H9 (cell line): ENCODE measurements at regions not wholly inside any gene's neighbourhood (a gene's known extent, or its start where the extent isn't known, plus 50 kb on each side); places are given as distances from the start of the nearest gene placed in this dataset.
A peak's percentile ranks its signal among the peaks of the same experiment; 100 is the strongest.

Experiments used
- DNase-seq: peaks from one replicate; pipeline ENCODE4 v3.0.0-alpha.2; 2017
- H2AFZ ChIP-seq: one replicate; pipeline ENCODE4 v1.6.1; 2013; ENCODE audit warnings: mild to moderate bottlenecking, low read length, control low read depth, moderate library complexity
- H2AK5ac ChIP-seq: 2 replicates; pipeline ENCODE4 v1.6.1; 2013; ENCODE audit warnings: low read length, control low read depth, mixed read lengths; ENCODE audit not compliant: insufficient read length
- H2BK120ac ChIP-seq: one replicate; pipeline ENCODE4 v1.6.1; 2013; ENCODE audit warnings: low read depth, mild to moderate bottlenecking, low read length, control low read depth, inconsistent platforms; ENCODE audit not compliant: poor library complexity, severe bottlenecking
- H2BK12ac ChIP-seq: 2 replicates; pipeline ENCODE4 v1.6.1; 2013; ENCODE audit warnings: low read length, control low read depth, mixed read lengths, low read depth; ENCODE audit not compliant: insufficient read length
- H2BK15ac ChIP-seq: 2 replicates; pipeline ENCODE4 v1.6.1; 2013; ENCODE audit warnings: low read depth, low read length, control low read depth
- H2BK20ac ChIP-seq: one replicate; pipeline ENCODE4 v1.6.1; 2013; ENCODE audit warnings: low read depth, mild to moderate bottlenecking, low read length, control low read depth, inconsistent platforms; ENCODE audit not compliant: poor library complexity, severe bottlenecking
- H2BK5ac ChIP-seq: 2 replicates; pipeline ENCODE4 v1.6.1; 2013; ENCODE audit warnings: low read length, control low read depth, mixed read lengths; ENCODE audit not compliant: insufficient read length
- H3K14ac ChIP-seq: 2 replicates; pipeline ENCODE4 v1.6.1; 2013; ENCODE audit warnings: low read length, control low read depth; ENCODE audit not compliant: insufficient read depth
- H3K18ac ChIP-seq: 2 replicates; pipeline ENCODE4 v1.6.1; 2013; ENCODE audit warnings: low read depth, mild to moderate bottlenecking, mixed read lengths, low read length, control low read depth; ENCODE audit not compliant: insufficient read length
- H3K23ac ChIP-seq: 2 replicates; pipeline ENCODE4 v1.6.1; 2013; ENCODE audit warnings: low read length, control low read depth, mixed read lengths, low read depth; ENCODE audit not compliant: insufficient read length
- H3K23me2 ChIP-seq: 2 replicates; pipeline ENCODE4 v1.6.1; 2013; ENCODE audit warnings: low read depth, mild to moderate bottlenecking, mixed read lengths, low read length, control low read depth; ENCODE audit not compliant: insufficient read length, poor library complexity, severe bottlenecking
- H3K27ac ChIP-seq: 2 replicates; pipeline ENCODE4 v1.5.1; 2013; ENCODE audit warnings: low read length, control low read depth, mixed read lengths, low read depth; ENCODE audit not compliant: insufficient read length
- H3K27me3 ChIP-seq: 2 replicates; pipeline ENCODE4 v1.6.1; 2013; ENCODE audit warnings: low read length, control low read depth, inconsistent platforms; ENCODE audit not compliant: insufficient read depth
- H3K4ac ChIP-seq: 2 replicates; pipeline ENCODE4 v1.6.1; 2013; ENCODE audit warnings: low read depth, mild to moderate bottlenecking, control low read depth, inconsistent platforms, low read length, moderate library complexity
- H3K4me1 ChIP-seq: 2 replicates; pipeline ENCODE4 v1.6.1; 2013; ENCODE audit warnings: low read length, control low read depth, inconsistent platforms; ENCODE audit not compliant: insufficient read depth
- H3K4me2 ChIP-seq: 2 replicates; pipeline ENCODE4 v1.6.1; 2013; ENCODE audit warnings: low read length, control low read depth, mixed read lengths; ENCODE audit not compliant: insufficient read length, insufficient read depth
- H3K56ac ChIP-seq: 2 replicates; pipeline ENCODE4 v1.6.1; 2013; ENCODE audit warnings: low read depth, mild to moderate bottlenecking, mixed read lengths, low read length, control low read depth; ENCODE audit not compliant: insufficient read length
- H3K79me1 ChIP-seq: 2 replicates; pipeline ENCODE4 v1.6.1; 2013; ENCODE audit warnings: low read depth, mild to moderate bottlenecking, moderate library complexity, low read length, control low read depth, inconsistent platforms; ENCODE audit not compliant: insufficient read depth, poor library complexity, severe bottlenecking
- H3K79me2 ChIP-seq: 2 replicates; pipeline ENCODE4 v1.6.1; 2013; ENCODE audit warnings: low read length, control low read depth, inconsistent platforms; ENCODE audit not compliant: insufficient read depth
- H3K9ac ChIP-seq: 2 replicates; pipeline ENCODE4 v1.6.1; 2013; ENCODE audit warnings: low read length, control low read depth, mixed read lengths; ENCODE audit not compliant: insufficient read length; ENCODE audit errors: extremely low read depth
- H3K9me3 ChIP-seq: one replicate; pipeline ENCODE4 v1.6.1; 2013; ENCODE audit warnings: low read depth, low read length, inconsistent platforms; ENCODE audit not compliant: control insufficient read depth
- H3T11ph ChIP-seq: one replicate; pipeline ENCODE4 v1.6.1; 2013; ENCODE audit warnings: mild to moderate bottlenecking, low read length, control low read depth, inconsistent platforms
- H4K20me1 ChIP-seq: one replicate; pipeline ENCODE4 v1.6.1; 2013; ENCODE audit not compliant: control insufficient read depth, insufficient read length, insufficient read depth
- H4K5ac ChIP-seq: 2 replicates; pipeline ENCODE4 v1.6.1; 2013; ENCODE audit warnings: low read depth, mild to moderate bottlenecking, mixed read lengths, low read length, control low read depth; ENCODE audit not compliant: insufficient read length
- H4K8ac ChIP-seq: replicated peaks from 2 replicates; pipeline ENCODE4 v1.6.1; 2013; ENCODE audit warnings: low read length, control low read depth, mixed read lengths, low read depth; ENCODE audit not compliant: insufficient read length
- H4K91ac ChIP-seq: 2 replicates; pipeline ENCODE4 v1.6.1; 2013; ENCODE audit warnings: low read depth, mild to moderate bottlenecking, moderate library complexity, mixed read lengths, low read length, control low read depth; ENCODE audit not compliant: insufficient read length
- H3K27ac Mint-ChIP-seq, 3 experiments: 2 replicates in 2 of 3; 3 replicates in 1 of 3; pipeline ENCODE4 v1.8.0; 2020 to 2021; ENCODE audit warnings: mixed read lengths in 3 of 3, mild to moderate bottlenecking in 1 of 3, moderate library complexity in 1 of 3
- H3K27me3 Mint-ChIP-seq: 2 replicates; pipeline ENCODE4 v1.8.0; 2021; ENCODE audit warnings: low read depth, mild to moderate bottlenecking, moderate library complexity, mixed read lengths
- H3K36me3 Mint-ChIP-seq, 3 experiments: 2 replicates in 2 of 3; 3 replicates in 1 of 3; pipeline ENCODE4 v1.8.0; 2020 to 2021; ENCODE audit warnings: low read depth in 3 of 3, mixed read lengths in 3 of 3; ENCODE audit not compliant: insufficient read depth in 1 of 3
- H3K4me1 Mint-ChIP-seq, 2 experiments: 2 replicates each; pipeline ENCODE4 v1.8.0; 2020; ENCODE audit warnings: mixed read lengths in 2 of 2
- H3K4me3 Mint-ChIP-seq, 2 experiments: 2 replicates in 1 of 2; 3 replicates in 1 of 2; pipeline ENCODE4 v1.8.0; 2020 to 2021; ENCODE audit warnings: mild to moderate bottlenecking in 2 of 2, mixed read lengths in 2 of 2, moderate library complexity in 1 of 2
- H3K9me3 Mint-ChIP-seq, 2 experiments: 2 replicates in 1 of 2; 3 replicates in 1 of 2; pipeline ENCODE4 v1.8.0; 2020; ENCODE audit warnings: mild to moderate bottlenecking in 2 of 2, mixed read lengths in 2 of 2, moderate library complexity in 1 of 2
- WGBS: extraction: QIAGEN DNeasy Blood & Tissue Kit; methylation state at CpG from one replicate; pipeline ENCODE4 v1.1.7; 2013; ENCODE audit warnings: missing lambda C conversion rate, low lambda C conversion rate, mixed read lengths; ENCODE audit not compliant: insufficient read length; ENCODE audit errors: extremely low coverage; 5-methylcytosine and 5-hydroxymethylcytosine counted together
- TF ChIP-seq, protein P1 (sequence below): fragments of 200-600 bp; sonication (generic); conservative IDR thresholded peaks from 3 replicates; pipeline ENCODE4 v1.8.0; 2021; ENCODE audit warnings: antibody characterized with exemption, mild to moderate bottlenecking

DNA sequence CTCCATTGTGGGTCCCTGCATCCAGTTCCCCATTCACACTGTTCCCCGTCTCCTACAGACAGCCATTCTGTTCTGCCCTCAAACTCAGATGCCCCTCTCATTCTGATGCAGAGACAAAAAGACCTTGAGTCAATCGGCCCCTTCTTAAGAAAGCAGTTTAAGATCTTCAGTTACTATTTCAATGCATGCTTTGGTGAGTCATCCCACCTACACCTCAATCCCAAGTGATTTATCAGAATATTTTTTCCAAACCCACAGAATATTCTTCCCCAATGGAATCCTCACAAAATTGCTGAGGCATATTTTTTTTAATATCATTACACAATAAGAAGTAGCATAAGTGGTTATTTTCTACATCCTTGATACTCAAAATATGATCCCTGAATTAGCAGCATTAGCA lies 92.4 kb upstream of the SLC1A1 start:
- H3K27ac Mint-ChIP-seq = peak overlapping the region in 1 of 3 experiments; percentile 26; a peak in 3 of 7 replicates
- WGBS = no CpG with 5 or more reads among the region's 2 CpGs

More for the DNA sequence above, 92.4 kb upstream of the SLC1A1 start:
- Histone ChIP-seq H3K27me3 (no peaks in the 10 kb centered on the region), H4K8ac (no peak overlapping the region), H3K4me2 (no peak overlapping the region), H2BK15ac (no peak overlapping the region), H3K9ac (no peak overlapping the region), H4K5ac (no peak overlapping the region), H2BK20ac (no peak overlapping the region), H2BK12ac (no peak overlapping the region), H2BK120ac (no peak overlapping the region), H3K23ac (no peak overlapping the region), H3K27ac (no peak overlapping the region), H3K18ac (no peak overlapping the region), H3K4me1 (no peaks in the 10 kb centered on the region; the same call in 1 of the 2 replicates), H3K9me3 (no peaks in the 10 kb centered on the region), H3K14ac (no peak overlapping the region), H2AFZ (no peak overlapping the region), H2AK5ac (no peak overlapping the region), H3K4ac (no peak overlapping the region), H4K20me1 (no peaks in the 10 kb centered on the region), H3K23me2 (no peaks in the 10 kb centered on the region), H3K56ac (no peak overlapping the region), H3K79me1 (no peaks in the 10 kb centered on the region), H2BK5ac (no peak overlapping the region), H3T11ph (no peak overlapping the region), H3K79me2 (no peaks in the 10 kb centered on the region), H4K91ac (no peak overlapping the region)
- H3K36me3 Mint-ChIP-seq = peaks cover 0 to 9% (median 0%) of the 10 kb centered on the region in 3 experiments; a peak in 2 of 7 replicates
- TF ChIP-seq, protein P1, sequence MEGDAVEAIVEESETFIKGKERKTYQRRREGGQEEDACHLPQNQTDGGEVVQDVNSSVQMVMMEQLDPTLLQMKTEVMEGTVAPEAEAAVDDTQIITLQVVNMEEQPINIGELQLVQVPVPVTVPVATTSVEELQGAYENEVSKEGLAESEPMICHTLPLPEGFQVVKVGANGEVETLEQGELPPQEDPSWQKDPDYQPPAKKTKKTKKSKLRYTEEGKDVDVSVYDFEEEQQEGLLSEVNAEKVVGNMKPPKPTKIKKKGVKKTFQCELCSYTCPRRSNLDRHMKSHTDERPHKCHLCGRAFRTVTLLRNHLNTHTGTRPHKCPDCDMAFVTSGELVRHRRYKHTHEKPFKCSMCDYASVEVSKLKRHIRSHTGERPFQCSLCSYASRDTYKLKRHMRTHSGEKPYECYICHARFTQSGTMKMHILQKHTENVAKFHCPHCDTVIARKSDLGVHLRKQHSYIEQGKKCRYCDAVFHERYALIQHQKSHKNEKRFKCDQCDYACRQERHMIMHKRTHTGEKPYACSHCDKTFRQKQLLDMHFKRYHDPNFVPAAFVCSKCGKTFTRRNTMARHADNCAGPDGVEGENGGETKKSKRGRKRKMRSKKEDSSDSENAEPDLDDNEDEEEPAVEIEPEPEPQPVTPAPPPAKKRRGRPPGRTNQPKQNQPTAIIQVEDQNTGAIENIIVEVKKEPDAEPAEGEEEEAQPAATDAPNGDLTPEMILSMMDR = no peak
- peaks cover 10 to 13% of the 10 kb centered on the region in 2 experiments for H3K4me1 Mint-ChIP-seq
- no peaks in the 10 kb centered on the region for H3K27me3 Mint-ChIP-seq
- peaks cover 7 to 8% of the 10 kb centered on the region in 2 experiments; a peak in 3 of 5 replicates for H3K9me3 Mint-ChIP-seq
- no peak overlapping the region for H3K4me3 Mint-ChIP-seq
- DNase-seq = no peak
